ENCODE measurements at regions not wholly inside any gene's neighbourhood (a gene's known extent, or its start where the extent isn't known, plus 50 kb on each side); places are given as distances from the start of the nearest gene placed in this dataset.
"Not testable (repeated sequence)": the region's sequence is repeated elsewhere in the genome, so short reads cannot be mapped to it uniquely, and the experiment has no call there.

DNA sequence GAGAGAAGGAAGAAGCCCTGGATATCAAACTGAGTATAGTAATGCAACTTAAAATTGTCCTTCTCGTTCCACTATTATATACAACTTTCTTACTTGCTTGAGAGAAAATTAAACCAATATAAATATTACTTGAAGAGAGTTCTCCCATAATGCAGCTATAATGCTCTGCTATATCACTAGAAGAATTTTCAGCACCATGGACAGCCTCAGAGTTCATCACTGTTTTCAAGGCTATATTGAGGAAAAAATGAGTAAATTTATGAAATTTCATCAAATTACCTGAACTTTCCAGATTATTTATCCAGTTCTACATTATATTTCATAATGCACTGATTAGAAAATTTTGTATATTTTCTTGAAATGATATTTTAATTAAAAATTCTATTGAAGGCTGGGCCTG is 1053.5 kb upstream of the FAM98A start:
- no peak for DNase-seq

GRCh38 chr2:34646901-34647300 is 1047.8 kb upstream of the FAM98A start:
- no peak for DNase-seq

- no peak for DNase-seq
Observed at GRCh38 chr2:34632327-34632726, 1033.2 kb upstream of the FAM98A start.

DNA sequence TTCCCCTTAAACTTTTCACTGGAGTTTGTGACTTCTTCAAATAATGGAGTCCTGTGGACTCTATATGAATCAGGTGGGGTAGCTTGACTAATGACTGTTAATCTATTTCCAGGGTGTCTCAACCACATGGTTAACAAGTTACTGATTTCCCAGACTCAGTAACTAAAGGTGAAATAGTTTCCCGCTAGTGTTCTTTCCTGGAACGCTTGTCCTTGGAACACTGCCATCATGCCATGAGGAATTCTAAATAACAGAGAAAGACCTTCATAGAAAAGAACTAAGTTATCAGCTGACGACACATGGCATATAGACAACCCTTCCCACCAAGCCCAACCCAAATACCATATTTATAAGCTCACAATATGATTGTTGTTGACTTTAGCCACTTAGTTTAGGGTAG is 1027.9 kb upstream of the FAM98A start:
- no peak for DNase-seq

GRCh38 chr2:34604164-34604563 is 1005.1 kb upstream of the FAM98A start:
- no peak for DNase-seq

GRCh38 chr2:34602262-34602661 is 1003.2 kb upstream of the FAM98A start:
- no peak for DNase-seq

GRCh38 chr2:34601561-34601960 is 1002.5 kb upstream of the FAM98A start:
- no peak for DNase-seq

DNA sequence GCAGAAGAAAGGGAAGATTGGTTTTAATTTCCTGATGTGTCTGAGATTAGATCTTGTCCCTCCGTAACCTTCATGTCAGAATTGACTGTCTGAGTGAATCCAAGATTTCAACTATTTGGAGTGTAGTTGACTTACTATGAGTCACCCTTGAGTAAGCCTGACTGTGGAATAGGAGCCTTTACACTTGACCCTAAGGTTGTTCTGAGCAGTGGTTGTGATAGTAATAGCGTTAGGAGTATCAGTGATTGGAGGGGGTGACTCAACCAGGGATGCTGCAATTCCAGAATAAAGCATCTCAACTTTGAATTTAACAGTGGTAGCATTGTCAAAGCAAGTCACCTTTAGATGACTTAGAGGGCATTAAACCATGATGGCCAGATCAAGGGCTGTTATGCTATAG is 979.5 kb upstream of the FAM98A start:
- DNase-seq = no peak

- no peak for DNase-seq
Observed at GRCh38 chr2:34570266-34570872, 971.3 kb upstream of the FAM98A start.

DNA sequence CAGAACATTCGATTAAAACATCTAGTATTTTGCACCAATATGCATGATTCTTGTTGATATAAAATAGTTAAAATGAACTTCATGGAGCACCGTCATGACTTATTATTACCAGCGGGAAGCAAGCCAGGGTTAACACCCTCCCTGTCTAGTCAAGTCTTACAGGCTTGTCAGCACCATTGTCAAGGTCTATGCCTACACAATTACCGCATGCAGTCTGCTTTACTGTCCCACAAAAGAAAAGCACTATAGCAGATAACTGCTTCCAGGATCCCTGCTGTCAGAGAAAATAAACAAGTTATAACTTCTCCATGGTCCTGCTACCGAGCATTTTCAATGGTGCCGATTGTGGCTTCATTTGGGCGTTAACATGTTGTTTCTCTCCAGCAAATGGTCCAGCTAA is 968.0 kb upstream of the FAM98A start:
- no peak for DNase-seq

GRCh38 chr2:34552337-34552736 is 953.2 kb upstream of the FAM98A start:
- DNase-seq = no peak

DNA sequence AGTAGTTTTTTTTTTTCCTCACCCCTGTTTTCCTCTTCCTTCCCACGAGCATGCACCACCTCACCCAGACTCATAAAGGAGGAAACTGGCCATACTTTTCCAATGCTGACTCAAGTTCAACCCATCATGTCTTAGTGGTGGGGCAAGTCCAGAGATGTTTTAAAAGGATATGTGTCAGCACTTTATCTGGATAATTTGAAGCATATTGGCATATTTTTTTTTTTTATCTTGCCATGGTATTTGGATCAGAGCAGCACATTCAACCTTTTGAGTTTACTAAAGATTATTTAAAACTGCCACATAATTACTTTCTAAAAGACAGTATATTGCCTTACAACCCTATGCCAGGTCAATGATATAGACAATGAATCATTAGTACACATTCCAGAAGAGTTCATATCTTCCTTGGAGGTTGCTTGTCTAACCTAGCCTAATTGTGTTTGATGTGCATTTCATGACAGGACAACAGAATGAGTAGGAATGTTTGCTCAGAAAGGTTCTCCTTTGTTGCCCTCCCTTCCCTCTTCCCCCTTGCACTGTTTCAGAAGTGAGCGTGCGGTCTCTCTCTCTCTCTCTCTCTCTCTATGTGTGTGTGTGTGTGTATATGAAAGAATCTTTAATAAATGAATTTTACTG is 950.7 kb upstream of the FAM98A start:
- DNase-seq = no peak

DNA sequence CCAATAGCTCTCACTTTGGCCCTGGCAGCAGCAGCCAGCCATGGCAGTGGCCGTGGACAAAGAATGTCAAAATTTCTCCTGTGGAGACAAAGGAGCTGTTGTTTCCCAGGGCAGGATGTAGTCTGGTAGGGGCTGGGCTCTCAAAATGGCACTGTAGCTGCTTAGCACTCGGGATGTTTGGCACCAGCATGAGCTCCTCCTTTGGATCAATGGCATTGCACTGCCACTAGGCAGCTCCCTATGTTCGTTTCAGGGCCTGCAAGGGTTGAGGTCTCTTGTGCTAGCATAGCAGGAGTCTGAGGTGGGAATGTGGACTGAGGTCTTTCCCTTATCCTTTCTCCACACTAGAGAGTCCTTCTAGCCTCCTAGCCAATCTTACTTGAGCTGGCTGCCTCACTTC is 948.8 kb upstream of the FAM98A start:
- DNase-seq = no peak

DNA sequence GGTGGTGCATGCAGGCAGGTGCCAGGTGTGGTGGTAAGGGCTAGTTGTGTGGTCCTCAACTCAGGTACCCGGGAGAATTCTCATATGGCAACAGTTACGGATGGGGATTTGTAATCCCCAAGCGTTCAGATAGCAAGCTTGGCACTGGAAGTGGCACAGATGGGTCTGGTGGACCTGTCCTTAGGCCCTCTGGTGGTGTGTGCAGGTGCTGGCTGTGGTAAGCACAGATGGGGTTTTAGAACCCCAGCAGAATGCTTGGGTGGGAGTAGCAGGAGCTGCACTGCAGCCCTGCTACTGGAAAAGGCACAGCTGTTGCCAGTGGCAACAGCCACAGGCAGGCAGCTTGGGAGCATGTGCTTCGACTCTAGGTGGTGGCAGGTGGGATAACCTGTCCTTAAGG is 948.2 kb upstream of the FAM98A start:
- DNase-seq = no peak

DNA sequence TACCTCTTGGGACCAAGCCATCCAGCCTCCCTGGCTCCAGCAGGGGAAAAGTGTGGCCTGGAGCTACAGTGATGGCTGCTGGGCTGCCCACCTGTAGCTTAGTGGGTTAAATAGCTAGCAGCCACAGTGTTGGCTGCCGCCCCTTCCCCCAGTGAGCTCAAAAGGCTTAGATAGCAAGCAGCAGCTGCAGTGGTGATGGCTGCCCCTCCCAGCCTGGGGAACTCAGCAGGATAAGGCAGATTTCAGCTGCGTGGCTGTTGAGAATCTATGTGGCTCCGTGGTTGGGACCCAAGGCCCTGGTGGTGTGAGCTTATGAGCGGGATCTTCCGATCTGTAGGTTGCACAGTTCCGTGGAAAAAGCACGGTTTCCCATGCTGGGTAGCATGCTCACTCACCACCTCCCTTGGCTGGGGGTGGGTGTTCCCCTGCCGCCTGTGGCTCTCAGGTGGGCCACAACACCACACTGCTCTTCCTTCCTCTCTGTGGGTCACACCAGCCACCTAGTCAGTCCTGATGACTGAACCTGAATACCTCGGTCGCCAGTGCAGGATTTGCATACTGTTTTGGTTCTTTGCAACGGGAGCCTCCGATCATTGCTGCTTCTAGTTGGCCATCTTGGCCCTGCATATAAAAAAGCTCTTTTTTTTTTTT is 946.5 kb upstream of the FAM98A start:
- no peak for DNase-seq

DNA sequence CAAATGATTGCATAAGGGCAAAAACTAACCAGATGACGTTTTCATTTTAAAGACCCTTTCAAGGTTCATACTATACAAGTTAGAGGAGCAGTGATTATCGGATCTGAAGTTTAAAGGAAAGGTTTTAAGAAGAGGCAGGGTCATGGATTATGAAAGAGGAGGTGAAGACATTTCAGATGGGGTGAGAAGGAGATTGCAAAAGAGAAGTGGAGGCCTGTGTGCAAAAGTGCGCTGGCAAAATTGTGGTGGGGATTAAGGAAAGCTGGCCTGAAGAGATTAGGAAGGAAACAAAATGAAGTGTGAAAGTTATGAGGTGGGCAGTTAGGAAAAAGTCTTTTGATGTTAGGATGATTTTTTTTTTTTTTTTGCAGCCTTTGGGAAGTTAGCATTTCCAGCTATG is 935.7 kb upstream of the FAM98A start:
- no peak for DNase-seq

DNA sequence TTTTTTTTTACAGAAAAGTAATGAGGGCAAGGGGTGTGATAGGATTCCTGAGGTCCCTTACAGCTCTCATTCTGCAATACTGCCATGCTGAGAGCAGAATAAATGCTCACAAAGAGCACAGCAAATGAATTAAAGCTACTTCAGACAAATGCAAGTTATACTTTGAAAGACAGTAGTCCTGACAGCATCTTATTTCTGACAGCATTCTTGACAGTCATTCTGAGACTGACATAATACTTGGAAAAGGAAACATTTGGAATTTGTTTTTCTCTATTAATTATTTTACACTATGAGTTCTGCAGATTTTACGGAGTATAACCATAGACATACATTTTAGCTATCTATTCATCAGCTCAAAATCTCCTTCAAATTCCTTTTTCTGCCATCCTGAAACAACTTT is 935.2 kb upstream of the FAM98A start:
- DNase-seq = no peak

- DNase-seq = no peak
Observed at GRCh38 chr2:34533585-34534183, 934.6 kb upstream of the FAM98A start.

DNA sequence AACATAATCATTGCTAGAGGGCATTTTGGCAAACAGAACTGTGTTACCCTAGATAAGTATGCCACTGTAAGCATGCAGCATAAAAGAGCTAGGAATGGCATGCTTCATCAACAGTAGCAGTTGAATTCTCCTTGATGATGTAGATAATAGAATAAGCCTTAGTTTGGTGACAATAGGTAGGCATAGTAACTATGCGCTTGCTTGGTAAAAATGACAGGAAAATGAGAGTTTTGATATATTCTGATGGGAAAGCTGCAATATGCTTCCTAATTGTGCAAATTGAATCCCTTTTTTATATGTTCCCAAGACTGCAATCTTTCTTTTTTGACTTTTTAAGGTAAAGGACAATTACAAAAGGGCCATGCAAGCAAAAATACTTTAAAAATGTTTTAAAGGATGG is 930.9 kb upstream of the FAM98A start:
- no peak for DNase-seq

GRCh38 chr2:34523958-34524514 is 924.9 kb upstream of the FAM98A start:
- DNase-seq = no peak

DNA sequence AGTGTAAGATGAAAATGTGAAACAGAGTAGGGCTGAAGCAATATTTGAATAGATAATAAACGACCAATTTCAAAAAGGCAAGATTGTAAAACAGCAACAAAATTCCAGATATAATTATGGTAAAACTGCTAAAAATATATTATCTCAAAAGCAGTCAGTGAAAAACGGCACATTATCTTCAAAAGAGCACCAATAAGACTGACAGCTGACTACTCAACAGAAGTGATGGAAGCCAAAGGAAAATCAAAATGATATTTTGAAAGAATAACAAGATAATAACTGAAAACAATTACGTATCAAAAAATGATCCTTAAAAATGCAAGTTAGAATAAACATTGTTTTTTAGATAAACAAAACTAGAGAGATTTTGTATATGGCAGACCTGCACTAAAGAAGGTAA is 920.6 kb upstream of the FAM98A start:
- no peak for DNase-seq

DNA sequence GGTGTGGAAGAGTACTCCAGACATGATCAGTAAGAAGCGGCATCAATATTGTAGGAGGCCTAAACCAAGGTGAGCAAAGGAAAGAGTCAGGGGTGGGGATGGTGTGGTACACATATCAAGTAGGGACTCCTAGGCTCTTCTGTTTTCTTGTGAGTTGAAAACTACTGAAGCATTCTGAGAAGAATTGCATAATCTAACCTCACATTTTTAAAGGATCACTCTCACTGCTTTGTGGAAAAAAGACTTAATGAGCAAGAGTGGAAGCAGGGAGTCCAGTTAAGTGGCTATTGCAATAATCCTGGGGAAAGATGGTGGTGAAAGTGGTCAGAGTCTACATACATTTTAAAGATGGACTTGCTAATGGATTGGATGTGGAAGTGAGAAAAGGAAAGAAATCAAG is 899.5 kb upstream of the FAM98A start:
- DNase-seq = no peak

GRCh38 chr2:34494192-34494591 is 895.1 kb upstream of the FAM98A start:
- DNase-seq = not testable (repeated sequence)

Measured in NCI-H510A (cell line).